NCI-H2196 treated with DMSO at 0.1 percent for 48 hours (cell line): ENCODE measurements at regions not wholly inside any gene's neighbourhood (a gene's known extent, or its start where the extent isn't known, plus 50 kb on each side); places are given as distances from the start of the nearest gene placed in this dataset.
"Not testable (repeated sequence)": the region's sequence is repeated elsewhere in the genome, so short reads cannot be mapped to it uniquely, and the experiment has no call there.

ENCODE experiments used
- DNase-seq: peaks from one replicate; lab custom pipeline; 2025; ENCODE audit not compliant: unreplicated experiment; lab: John Stamatoyannopoulos, UW

GRCh38 chr15:87727073-87727472, 529.5 kb downstream of the NTRK3 start:
- no peak for DNase-seq

DNA sequence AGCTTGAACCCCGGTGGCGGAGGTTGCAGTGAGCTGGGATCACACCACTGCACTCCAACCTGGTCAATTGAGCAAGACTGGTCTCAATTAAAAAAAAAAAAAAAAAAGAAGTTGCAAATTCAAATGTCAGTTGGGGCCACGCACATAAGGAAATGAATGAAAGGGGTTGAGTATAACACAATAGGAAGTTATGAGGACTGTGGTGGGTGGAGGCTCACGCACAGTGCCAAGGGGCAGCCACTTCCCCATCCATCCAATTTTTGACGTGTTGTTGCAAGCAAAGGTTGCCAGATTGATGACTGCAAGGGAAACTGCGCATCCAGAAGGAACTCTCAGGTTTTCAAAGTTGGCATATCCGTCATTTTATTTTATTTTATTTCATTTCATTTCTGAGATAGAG, 532.2 kb downstream of the NTRK3 start:
- no peak for DNase-seq

GRCh38 chr15:87722941-87723691, 533.4 kb downstream of the NTRK3 start:
- DNase-seq: peak; percentile 80

DNA sequence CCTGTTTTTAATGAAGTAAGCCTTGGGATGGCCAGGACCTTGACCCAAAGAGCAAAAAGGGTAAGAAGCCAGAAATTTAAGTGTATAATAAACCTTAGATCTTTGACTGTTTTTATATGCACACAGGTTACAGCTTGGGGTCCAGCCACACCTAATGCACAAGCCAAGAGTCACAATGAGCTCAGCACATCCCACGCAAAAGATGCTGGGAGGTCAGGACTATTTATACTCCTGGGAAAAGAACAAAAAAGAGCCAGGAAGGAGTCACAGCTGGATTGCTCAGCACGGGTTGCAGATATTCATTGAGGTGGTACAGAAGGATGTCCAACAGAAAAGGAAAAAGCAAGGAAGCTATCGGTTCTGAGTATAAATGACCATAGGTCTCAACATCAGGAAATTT, 536.3 kb downstream of the NTRK3 start:
- no peak for DNase-seq

GRCh38 chr15:87716422-87716821, 540.1 kb downstream of the NTRK3 start:
- DNase-seq: no peak

GRCh38 chr15:87715252-87715651, 541.3 kb downstream of the NTRK3 start:
- DNase-seq: no peak

DNA sequence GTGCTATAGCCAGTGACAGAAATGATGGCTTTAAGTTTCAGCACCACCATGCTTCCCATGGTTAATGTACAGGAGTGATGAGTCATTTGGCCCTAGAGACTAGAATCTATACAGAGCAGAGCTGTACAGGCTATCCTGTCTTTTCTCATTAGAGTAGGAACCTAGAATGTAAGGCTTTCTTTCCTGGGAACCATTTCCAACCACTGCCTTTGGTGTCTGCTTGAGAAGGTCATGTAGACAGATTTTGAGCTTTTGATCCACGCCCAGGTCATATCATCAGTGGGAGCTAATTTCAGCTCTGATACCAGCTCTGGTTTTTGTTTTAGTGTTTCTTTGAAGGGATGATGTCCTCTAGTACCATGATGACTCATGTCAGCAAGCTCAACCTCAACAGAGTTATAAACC, 543.1 kb downstream of the NTRK3 start:
- no peak for DNase-seq

- no peak for DNase-seq
Measured at GRCh38 chr15:87712211-87712610, 544.3 kb downstream of the NTRK3 start.

- DNase-seq: no peak
Measured at GRCh38 chr15:87711026-87711425, 545.5 kb downstream of the NTRK3 start.

DNA sequence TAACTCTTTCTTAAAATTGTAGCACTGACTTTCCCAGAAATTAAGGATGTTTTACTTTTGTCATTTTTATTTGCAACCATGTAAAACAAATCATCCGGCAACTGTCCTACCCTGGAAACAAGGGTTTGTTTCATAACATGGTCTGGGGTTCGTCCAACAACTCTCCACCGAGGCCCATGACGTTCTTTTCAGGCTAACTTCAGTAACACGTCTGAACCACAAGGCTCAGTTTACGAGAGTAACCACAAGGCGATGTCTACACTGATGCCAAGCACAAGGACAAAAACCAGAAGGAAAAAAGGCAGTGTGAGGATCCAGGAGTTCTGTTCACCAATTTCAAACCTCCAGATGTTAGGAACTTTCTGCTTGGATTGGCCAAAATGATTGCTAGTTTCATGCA, 546.1 kb downstream of the NTRK3 start:
- DNase-seq: no peak

DNA sequence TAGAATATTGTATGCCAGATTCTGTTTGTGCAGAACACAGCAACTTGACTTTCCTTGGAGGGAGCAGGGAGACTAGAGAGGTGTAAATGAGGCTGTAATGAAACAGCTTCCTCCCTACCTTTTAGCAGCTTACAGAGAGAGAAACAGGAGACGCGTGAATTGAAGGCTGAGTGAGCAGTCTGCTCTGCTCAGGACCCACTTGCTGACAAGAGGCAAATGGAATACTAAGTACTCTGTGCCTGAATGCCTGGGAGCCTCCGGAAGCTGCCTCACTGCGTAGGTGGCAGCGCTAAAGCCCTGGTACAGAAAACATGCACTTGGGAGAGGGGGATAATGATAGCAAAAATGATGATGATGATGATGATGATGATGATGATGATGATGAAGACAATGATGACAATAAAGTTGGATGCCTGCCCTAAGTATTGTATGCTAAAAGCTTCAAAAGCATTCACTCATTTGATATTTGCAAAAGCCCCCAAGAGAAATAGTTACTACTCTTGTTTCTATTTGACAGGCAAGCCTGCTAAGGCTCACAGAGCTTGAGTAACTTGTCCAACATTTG, 548.9 kb downstream of the NTRK3 start:
- no peak for DNase-seq

- DNase-seq: no peak
Measured at GRCh38 chr15:87707071-87707470, 549.5 kb downstream of the NTRK3 start.

GRCh38 chr15:87706001-87706400, 550.5 kb downstream of the NTRK3 start:
- no peak for DNase-seq

GRCh38 chr15:87704276-87704675, 552.3 kb downstream of the NTRK3 start:
- DNase-seq: no peak

- no peak for DNase-seq
Measured at GRCh38 chr15:87703327-87704111, 553.0 kb downstream of the NTRK3 start.

GRCh38 chr15:87702270-87702669, 554.3 kb downstream of the NTRK3 start:
- DNase-seq: no peak

DNA sequence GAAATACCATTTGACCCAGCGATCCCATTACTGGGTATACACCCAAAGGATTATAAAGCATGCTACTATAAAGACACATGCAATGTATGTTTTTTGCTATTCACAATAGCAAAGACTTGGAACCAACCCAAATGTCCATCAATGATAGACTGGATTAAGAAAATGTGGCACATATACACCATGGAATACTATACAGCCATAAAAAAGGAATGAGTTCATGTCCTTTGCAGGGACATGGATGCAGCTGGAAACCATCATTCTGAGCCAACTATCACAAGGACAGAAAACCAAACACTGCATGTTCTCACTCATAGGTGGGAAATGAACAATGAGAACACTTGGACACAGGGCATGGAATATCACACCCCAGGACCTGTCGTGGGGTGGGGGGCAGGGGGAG, 558.1 kb downstream of the NTRK3 start:
- not testable (repeated sequence) for DNase-seq

GRCh38 chr15:87689716-87690115, 566.8 kb downstream of the NTRK3 start:
- DNase-seq: no peak

DNA sequence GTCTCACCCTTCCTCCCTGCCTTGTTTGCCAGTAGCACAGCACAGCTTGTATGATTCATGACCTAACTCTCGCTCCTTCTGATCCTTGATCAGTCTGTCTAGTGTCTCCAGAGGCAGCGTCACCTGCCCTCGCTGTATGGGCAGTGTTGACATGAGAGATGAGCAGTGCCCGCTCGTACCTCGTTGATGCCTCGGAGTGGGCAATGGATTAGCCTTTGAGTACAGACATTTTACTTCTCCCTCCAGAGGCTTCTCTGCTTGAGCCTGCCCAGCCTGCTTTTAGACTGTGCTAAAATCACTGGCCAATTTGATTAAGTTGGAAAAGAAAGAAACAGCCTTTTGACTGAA, 569.0 kb downstream of the NTRK3 start:
- DNase-seq: no peak

- no peak for DNase-seq
Measured at GRCh38 chr15:87686841-87687522, 569.6 kb downstream of the NTRK3 start.

DNA sequence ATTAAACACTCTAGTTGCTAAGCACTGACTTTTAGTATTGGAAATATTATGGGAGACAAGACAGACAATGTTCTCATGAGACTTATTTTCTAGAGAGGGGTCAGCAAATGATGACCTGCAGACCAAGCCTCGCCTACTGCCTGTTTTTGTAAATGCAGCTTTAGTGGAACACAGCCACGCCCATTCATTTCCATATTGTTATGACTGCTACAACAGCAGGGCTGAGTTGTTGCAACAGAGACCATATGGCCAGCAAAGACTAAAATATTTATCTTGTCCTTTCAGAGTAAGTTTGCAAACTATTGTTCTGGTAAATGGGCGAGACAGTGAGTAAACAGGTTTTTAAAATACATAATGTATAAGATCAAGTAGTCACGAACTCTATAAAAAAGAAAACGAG, 570.2 kb downstream of the NTRK3 start:
- DNase-seq: no peak

DNA sequence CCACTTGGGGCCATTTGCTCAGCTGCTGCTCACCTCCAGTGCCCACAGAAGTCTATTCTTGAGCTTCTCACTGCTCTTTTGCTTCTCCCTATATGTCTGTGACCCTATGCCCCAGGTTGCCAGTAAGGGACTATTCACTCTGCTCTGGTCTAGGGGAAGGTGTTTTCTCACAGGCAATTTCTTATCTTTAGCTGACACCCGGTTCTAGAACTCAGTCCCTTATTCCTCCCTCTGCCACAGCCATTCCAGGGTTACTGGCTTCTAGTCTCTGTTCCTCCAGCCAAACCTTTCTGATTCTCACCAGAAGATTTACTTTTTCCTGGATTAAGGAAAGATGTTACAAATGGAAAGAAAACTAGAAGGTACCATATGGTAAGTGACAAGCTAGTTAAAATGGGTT, 574.0 kb downstream of the NTRK3 start:
- no peak for DNase-seq
